Stomach (tissue), 8 donors: ENCODE measurements at regions not wholly inside any gene's neighbourhood (a gene's known extent, or its start where the extent isn't known, plus 50 kb on each side); places are given as distances from the start of the nearest gene placed in this dataset.

Source experiments
- DNase-seq, 2 donors: peaks; one replicate each; pipeline versions ENCODE4 v3.0.0 to v3.0.0-alpha.2; 2013 to 2019
- H3K27ac ChIP-seq, 5 donors: fragments of 200-600 bp in 4 of 5; sonication (generic) in 4 of 5; one replicate each; pipeline ENCODE4 v1.5.1; 2013 to 2019; ENCODE audit warnings: mild to moderate bottlenecking in 1 of 5, moderate library complexity in 1 of 5
- H3K27me3 ChIP-seq, 3 donors: fragments of 200-600 bp; sonication (generic); one replicate each; pipeline ENCODE4 v1.5.1; 2017 to 2019; ENCODE audit warnings: mixed run types in 1 of 3
- H3K36me3 ChIP-seq, 4 donors: fragments of 200-600 bp; sonication (generic); 1 replicate in 3 of 4; 2 replicates in 1 of 4; pipeline ENCODE4 v1.5.1; 2016 to 2019
- H3K4me1 ChIP-seq, 4 donors: fragments of 200-600 bp; sonication (generic); one replicate each; pipeline ENCODE4 v1.5.1; 2016 to 2019
- H3K4me3 ChIP-seq, 4 donors: fragments of 200-600 bp; sonication (generic) in 3 of 4; one replicate each; pipeline ENCODE4 v1.5.1; 2016 to 2019; ENCODE audit warnings: mild to moderate bottlenecking in 1 of 4
- H3K9me3 ChIP-seq, 4 donors: fragments of 200-600 bp; sonication (generic); one replicate each; pipeline ENCODE4 v1.5.1; 2016 to 2019
- EP300 ChIP-seq: sonication (generic); formaldehyde crosslinking; IDR thresholded peaks from one replicate; pipeline ENCODE4 v1.6.1; 2017; ENCODE audit warnings: antibody characterized with exemption
- POLR2A ChIP-seq, 4 donors: fragments of 450-650 bp; IDR thresholded peaks; one replicate each; pipeline ENCODE4 v1.6.1; 2016; ENCODE audit warnings: antibody characterized with exemption in 4 of 4, control low read depth in 2 of 4, mild to moderate bottlenecking in 1 of 4, moderate library complexity in 1 of 4
- POLR2AphosphoS5 ChIP-seq, 3 donors: sonication (generic); formaldehyde crosslinking; IDR thresholded peaks; one replicate each; pipeline ENCODE4 v1.6.1; 2016; ENCODE audit warnings: antibody characterized with exemption in 3 of 3
- WGBS, 5 donors: extraction: QIAGEN DNeasy Blood & Tissue Kit in 3 of 5; methylation state at CpG; one replicate each; pipeline versions ENCODE4 v1.1.5 to v1.1.7; 2013 to 2018; 5-methylcytosine and 5-hydroxymethylcytosine counted together
- intact Hi-C: fragments of 100-400 bp; cut with DNase I; formaldehyde crosslinking; loops from one replicate; pipeline ENCODE4 v1.15.1; 2023; ENCODE audit warnings: low total_unique reads
- TF ChIP-seq, protein P1 (sequence below), 7 experiments: fragments of 450-650 bp in 4 of 7; fragments of 200-600 bp in 3 of 7; sonication (generic) in 3 of 7; IDR thresholded peaks; one replicate each; pipeline ENCODE4 v1.5.1; 2016 to 2019; ENCODE audit warnings: antibody characterized with exemption in 7 of 7, control low read depth in 2 of 7, mild to moderate bottlenecking in 1 of 7
- donor health status: healthy with polysubstance abuse.
- donor health status: Bipolar disorder and iron deficiency.
- donor health status: healthy.

DNA sequence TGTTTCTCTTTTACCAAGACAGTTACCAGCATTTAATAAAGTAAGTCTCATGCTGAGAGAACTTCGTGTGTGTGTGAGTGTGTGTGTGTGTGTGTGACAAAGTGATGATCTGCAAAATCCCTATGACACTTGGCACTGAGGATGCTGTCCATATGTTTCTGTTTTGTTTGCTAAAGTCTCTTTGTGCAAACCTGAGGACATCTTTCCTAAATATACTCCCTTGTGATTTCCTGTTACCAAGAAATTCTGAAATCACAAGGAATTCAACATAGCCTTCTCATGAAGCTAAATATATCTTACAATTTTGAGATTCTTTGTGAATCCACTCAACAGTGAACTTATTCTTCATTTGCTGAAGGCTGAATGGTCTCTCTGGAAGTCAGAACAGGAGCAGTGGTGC lies 1359.7 kb upstream of the NRXN1 start:
- intact Hi-C loops: no loop called here
- H3K27me3 ChIP-seq: no peaks in the 10 kb centered on the region
- no peak overlapping the region for H3K4me3 ChIP-seq
- H3K27ac ChIP-seq: no peak overlapping the region
- DNase-seq: peak in 1 of 2 donors; percentile 5
- TF ChIP-seq POLR2AphosphoS5 (IDR thresholded peaks at IDR 0.05): no peak
- TF ChIP-seq EP300: no peak
- TF ChIP-seq POLR2A (IDR thresholded peaks at IDR 0.05): no peak
- TF ChIP-seq, protein P1, sequence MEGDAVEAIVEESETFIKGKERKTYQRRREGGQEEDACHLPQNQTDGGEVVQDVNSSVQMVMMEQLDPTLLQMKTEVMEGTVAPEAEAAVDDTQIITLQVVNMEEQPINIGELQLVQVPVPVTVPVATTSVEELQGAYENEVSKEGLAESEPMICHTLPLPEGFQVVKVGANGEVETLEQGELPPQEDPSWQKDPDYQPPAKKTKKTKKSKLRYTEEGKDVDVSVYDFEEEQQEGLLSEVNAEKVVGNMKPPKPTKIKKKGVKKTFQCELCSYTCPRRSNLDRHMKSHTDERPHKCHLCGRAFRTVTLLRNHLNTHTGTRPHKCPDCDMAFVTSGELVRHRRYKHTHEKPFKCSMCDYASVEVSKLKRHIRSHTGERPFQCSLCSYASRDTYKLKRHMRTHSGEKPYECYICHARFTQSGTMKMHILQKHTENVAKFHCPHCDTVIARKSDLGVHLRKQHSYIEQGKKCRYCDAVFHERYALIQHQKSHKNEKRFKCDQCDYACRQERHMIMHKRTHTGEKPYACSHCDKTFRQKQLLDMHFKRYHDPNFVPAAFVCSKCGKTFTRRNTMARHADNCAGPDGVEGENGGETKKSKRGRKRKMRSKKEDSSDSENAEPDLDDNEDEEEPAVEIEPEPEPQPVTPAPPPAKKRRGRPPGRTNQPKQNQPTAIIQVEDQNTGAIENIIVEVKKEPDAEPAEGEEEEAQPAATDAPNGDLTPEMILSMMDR (IDR thresholded peaks at IDR 0.05): no peak
- H3K4me1 ChIP-seq: no peaks in the 10 kb centered on the region
- H3K9me3 ChIP-seq: no peaks in the 10 kb centered on the region
- WGBS, 5 donors: 31 to 60% (median 48%) methylated on average over 1 of the region's 1 CpG
- no peaks in the 10 kb centered on the region for H3K36me3 ChIP-seq

DNA sequence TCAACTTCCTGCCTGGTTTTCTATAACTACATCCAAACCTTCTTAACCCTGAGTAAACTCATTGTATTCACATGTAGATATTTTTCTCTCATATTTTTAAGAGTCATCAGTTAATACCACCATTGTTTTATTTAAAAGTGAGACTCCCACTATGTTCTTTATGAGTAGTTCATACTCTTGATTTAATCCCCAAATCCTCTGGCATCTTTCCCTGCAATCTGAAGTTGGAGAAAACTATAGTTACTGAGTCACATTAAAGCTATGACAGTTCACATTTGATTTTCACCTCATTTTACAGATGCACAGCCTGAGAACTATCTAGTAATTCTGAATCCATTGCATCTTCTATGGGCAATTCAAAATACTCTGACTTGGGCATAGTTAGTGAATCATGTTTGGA lies 1358.7 kb upstream of the NRXN1 start:
- TF ChIP-seq, protein P1 (IDR thresholded peaks at IDR 0.05): no peak
- no peak for TF ChIP-seq EP300
- TF ChIP-seq POLR2A (IDR thresholded peaks at IDR 0.05): no peak
- TF ChIP-seq POLR2AphosphoS5 (IDR thresholded peaks at IDR 0.05): no peak
- intact Hi-C loops: no loop called here
- Histone ChIP-seq H3K36me3 (no peaks in the 10 kb centered on the region), H3K4me3 (no peak overlapping the region), H3K27ac (no peak overlapping the region), H3K27me3 (no peaks in the 10 kb centered on the region), H3K4me1 (no peaks in the 10 kb centered on the region), H3K9me3 (no peaks in the 10 kb centered on the region)
- DNase-seq: no peak

DNA sequence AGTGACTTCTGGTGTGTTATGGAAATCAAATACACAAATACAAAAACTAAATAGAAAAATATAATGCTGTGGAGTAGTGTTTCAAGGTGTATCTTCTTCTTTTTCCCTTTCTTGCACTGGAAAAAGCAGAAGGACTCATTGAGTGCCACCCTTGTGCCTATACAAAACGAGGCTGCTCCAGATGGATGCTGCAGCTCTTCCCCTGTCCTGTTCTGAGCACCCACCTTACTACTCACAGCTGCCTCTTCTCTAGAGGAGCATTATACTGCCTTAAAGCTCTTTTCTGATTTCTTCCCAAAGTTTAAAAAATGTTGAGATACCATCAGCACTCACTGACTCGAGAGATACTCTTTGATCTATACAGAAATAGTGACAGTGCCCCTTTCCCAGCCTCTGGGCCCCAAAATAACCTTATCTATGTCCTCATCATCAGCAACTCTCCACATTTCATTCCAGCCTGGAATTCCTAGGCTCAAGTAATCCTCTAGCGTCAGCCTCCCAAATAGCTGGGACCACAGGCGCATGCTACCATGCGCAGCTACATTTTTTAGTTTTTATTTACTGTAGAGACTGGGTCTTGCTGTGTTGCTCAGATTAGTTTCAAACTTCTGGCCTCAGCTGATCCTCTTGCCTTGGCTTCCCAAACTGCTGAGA lies 1356.1 kb upstream of the NRXN1 start:
- no peaks in the 10 kb centered on the region for H3K36me3 ChIP-seq
- intact Hi-C loops: no loop called here

DNA sequence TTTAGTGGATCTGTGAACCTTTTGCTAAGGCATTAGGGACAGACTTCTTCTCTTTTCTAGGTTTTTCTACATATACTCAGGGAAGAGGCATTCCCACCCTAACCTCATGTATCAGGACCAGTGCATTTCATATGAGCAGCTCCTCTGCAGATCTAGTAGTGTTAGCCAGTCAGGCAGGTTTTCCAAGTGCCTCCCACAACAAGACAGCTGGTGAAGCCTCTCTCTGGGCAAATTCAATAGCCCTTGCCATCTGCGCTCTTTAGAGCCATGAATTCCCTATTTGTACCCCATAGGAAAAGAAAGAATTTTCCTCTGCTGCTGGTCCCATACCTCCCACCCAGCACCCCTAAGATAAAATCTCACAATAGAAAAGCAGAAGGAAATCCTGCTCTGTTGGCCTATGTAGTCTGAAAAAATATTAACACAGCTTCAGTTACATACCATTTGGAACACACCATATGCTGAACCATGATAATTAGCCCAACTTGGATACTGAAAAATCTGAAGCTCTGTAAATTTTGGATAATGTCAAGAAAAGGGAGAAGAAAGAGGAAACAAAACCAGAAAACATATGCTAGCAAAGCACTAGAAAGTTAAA lies 1354.6 kb upstream of the NRXN1 start:
- no peak for DNase-seq
- Histone ChIP-seq H3K9me3 (no peaks in the 10 kb centered on the region), H3K4me1 (no peaks in the 10 kb centered on the region), H3K27me3 (no peaks in the 10 kb centered on the region), H3K36me3 (no peaks in the 10 kb centered on the region), H3K27ac (no peak overlapping the region), H3K4me3 (no peak overlapping the region)
- intact Hi-C loops: no loop called here
- TF ChIP-seq, protein P1 (IDR thresholded peaks at IDR 0.05): no peak
- TF ChIP-seq POLR2A (IDR thresholded peaks at IDR 0.05) (no peak), EP300 (no peak), POLR2AphosphoS5 (IDR thresholded peaks at IDR 0.05) (no peak)
- WGBS, 5 donors: 86 to 100% (median 92%) methylated on average over 1 of the region's 1 CpG

More for the DNA sequence above, 1356.1 kb upstream of the NRXN1 start:
- no peak for TF ChIP-seq EP300
- H3K4me1 ChIP-seq: no peaks in the 10 kb centered on the region
- no peak overlapping the region for H3K27ac ChIP-seq
- no peaks in the 10 kb centered on the region for H3K27me3 ChIP-seq
- 70 to 87% (median 81%) methylated on average over 5 of the region's 5 CpGs for WGBS, 5 donors
- H3K4me3 ChIP-seq: no peak overlapping the region
- H3K9me3 ChIP-seq: no peaks in the 10 kb centered on the region
- DNase-seq: no peak

DNA sequence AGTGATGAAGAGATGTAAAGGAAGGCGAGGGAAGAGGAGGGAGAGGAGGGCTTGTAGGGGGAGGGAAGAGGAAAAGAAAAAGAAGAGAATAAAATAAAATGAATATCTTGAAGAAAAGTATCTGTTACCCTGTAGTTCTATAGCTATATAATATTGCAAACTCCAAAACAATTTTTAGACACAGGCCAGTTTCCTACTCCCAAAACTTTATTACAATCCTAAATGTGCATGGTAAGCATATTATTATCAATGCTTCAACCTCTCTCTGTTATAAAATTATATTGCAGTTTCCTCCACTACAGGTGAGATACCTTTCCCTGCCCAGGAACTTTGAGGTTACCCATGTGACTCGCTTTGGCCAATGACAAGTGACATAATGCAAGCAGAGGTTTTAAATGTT lies 1351.6 kb upstream of the NRXN1 start:
- WGBS, 5 donors: 80 to 100% (median 90%) methylated on average over 2 of the region's 2 CpGs
- no peak overlapping the region for H3K4me3 ChIP-seq
- H3K4me1 ChIP-seq: no peaks in the 10 kb centered on the region
- no peaks in the 10 kb centered on the region for H3K36me3 ChIP-seq
- TF ChIP-seq, protein P1 (IDR thresholded peaks at IDR 0.05): no peak
- TF ChIP-seq EP300 (no peak), POLR2AphosphoS5 (IDR thresholded peaks at IDR 0.05) (no peak), POLR2A (IDR thresholded peaks at IDR 0.05) (no peak)
- no peak for DNase-seq
- H3K9me3 ChIP-seq: no peaks in the 10 kb centered on the region
- intact Hi-C loops: no loop called here
- H3K27ac ChIP-seq: no peak overlapping the region
- no peaks in the 10 kb centered on the region for H3K27me3 ChIP-seq
